DOHH2 (cell line): ENCODE measurements at regions not wholly inside any gene's neighbourhood (a gene's known extent, or its start where the extent isn't known, plus 50 kb on each side); places are given as distances from the start of the nearest gene placed in this dataset.

Source experiments
- EZH2phosphoT487 ChIP-seq: fragments of 200-600 bp; sonication (generic); IDR thresholded peaks from 2 replicates; pipeline ENCODE4 v1.6.1; 2017; ENCODE audit warnings: borderline replicate concordance, mild to moderate bottlenecking, antibody characterized with exemption, low read length, moderate library complexity, mixed read lengths
- TF ChIP-seq, protein P1 (sequence below): fragments of 200-600 bp; sonication (generic); IDR thresholded peaks from one replicate; pipeline ENCODE4 v1.5.1; 2014; ENCODE audit warnings: antibody characterized with exemption, mild to moderate bottlenecking, low read depth, low read length; ENCODE audit not compliant: poor library complexity, severe bottlenecking

DNA sequence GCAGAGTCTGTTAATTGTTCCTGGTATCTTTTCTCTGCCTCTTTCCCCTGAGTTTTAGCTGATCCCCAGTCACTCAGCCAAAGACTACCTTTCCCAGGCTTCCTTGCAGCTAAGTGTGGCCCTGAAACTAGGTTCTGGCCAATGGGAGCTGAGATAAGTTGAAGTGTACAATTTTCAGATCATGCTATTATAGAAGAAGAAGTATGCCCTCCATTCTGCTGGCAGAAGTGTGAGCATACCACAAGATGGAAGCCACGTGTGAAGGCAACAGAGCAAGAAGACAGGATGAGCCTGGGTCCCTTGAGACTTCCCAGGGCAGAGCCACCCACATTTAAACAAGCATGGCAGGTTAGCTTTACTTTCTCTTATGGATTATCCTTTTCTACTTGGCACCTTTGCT, 273.2 kb downstream of the HIVEP2 start:
- TF ChIP-seq, protein P1, sequence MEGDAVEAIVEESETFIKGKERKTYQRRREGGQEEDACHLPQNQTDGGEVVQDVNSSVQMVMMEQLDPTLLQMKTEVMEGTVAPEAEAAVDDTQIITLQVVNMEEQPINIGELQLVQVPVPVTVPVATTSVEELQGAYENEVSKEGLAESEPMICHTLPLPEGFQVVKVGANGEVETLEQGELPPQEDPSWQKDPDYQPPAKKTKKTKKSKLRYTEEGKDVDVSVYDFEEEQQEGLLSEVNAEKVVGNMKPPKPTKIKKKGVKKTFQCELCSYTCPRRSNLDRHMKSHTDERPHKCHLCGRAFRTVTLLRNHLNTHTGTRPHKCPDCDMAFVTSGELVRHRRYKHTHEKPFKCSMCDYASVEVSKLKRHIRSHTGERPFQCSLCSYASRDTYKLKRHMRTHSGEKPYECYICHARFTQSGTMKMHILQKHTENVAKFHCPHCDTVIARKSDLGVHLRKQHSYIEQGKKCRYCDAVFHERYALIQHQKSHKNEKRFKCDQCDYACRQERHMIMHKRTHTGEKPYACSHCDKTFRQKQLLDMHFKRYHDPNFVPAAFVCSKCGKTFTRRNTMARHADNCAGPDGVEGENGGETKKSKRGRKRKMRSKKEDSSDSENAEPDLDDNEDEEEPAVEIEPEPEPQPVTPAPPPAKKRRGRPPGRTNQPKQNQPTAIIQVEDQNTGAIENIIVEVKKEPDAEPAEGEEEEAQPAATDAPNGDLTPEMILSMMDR: no peak
- no peak for TF ChIP-seq EZH2phosphoT487
